Lung (tissue), 11 donors: ENCODE measurements at regions not wholly inside any gene's neighbourhood (a gene's known extent, or its start where the extent isn't known, plus 50 kb on each side); places are given as distances from the start of the nearest gene placed in this dataset.

ENCODE experiments used
- ATAC-seq: fragments of 200-7000 bp; cut with Tn5 transposase; one replicate; pipeline ENCODE4 v1.9.1; 2020; ENCODE audit warnings: moderate number of reproducible peaks; ENCODE audit not compliant: insufficient read depth, low FRiP score
- DNase-seq, 3 donors: peaks; one replicate each; pipeline ENCODE4 v3.0.0-alpha.2; 2013 to 2017
- H3K27ac ChIP-seq, 2 donors: one replicate each; pipeline ENCODE4 v1.5.1; 2013; ENCODE audit warnings: mild to moderate bottlenecking in 2 of 2, moderate library complexity in 2 of 2, control low read depth in 1 of 2, inconsistent platforms in 1 of 2, low read depth in 1 of 2, low read length in 1 of 2
- H3K27me3 ChIP-seq, 3 donors: one replicate each; pipeline ENCODE4 v1.5.1; 2013; ENCODE audit warnings: low read length in 2 of 3; ENCODE audit not compliant: control insufficient read depth in 3 of 3, insufficient read depth in 3 of 3
- H3K36me3 ChIP-seq, 4 donors: one replicate each; pipeline ENCODE4 v1.5.1; 2013; ENCODE audit warnings: low read length in 4 of 4, mild to moderate bottlenecking in 1 of 4, moderate library complexity in 1 of 4; ENCODE audit not compliant: control insufficient read depth in 4 of 4, insufficient read depth in 4 of 4
- H3K4me1 ChIP-seq, 5 donors: one replicate each; pipeline ENCODE4 v1.5.1; 2013; ENCODE audit warnings: low read length in 5 of 5, mild to moderate bottlenecking in 2 of 5, moderate library complexity in 1 of 5; ENCODE audit not compliant: control insufficient read depth in 5 of 5, insufficient read depth in 5 of 5
- H3K4me3 ChIP-seq: one replicate; pipeline ENCODE4 v1.5.1; 2013; ENCODE audit warnings: mild to moderate bottlenecking, control low read depth, moderate library complexity
- H3K9ac ChIP-seq, 2 donors: one replicate each; pipeline ENCODE4 v1.5.1; 2013; ENCODE audit warnings: low read length in 2 of 2, control low read depth in 1 of 2; ENCODE audit not compliant: insufficient read depth in 1 of 2
- H3K9me3 ChIP-seq, 4 donors: one replicate each; pipeline ENCODE4 v1.5.1; 2013; ENCODE audit warnings: low read length in 3 of 4, mild to moderate bottlenecking in 1 of 4, moderate library complexity in 1 of 4; ENCODE audit not compliant: control insufficient read depth in 4 of 4, insufficient read depth in 3 of 4
- CTCF ChIP-seq: IDR thresholded peaks from 2 replicates; pipeline ENCODE4 v1.5.1; 2012; ENCODE audit warnings: mild to moderate bottlenecking; ENCODE audit errors: control extremely low read depth, extremely low read depth
- WGBS, 2 donors: extraction: QIAGEN DNeasy Blood & Tissue Kit; methylation state at CpG; one replicate each; pipeline ENCODE4 v1.1.7; 2013; 5-methylcytosine and 5-hydroxymethylcytosine counted together
- donor health status: control.
- donor health status: control.
- donor health status: Bipolar disorder and iron deficiency.
- donor health status: healthy.
- donor health status: DM: yes; HTN: yes; CAD: no.

GRCh38 chr4:128481752-128482480 lies 194.3 kb upstream of the PGRMC2 start:
- WGBS, 2 donors = 90 to 92% methylated on average over 1 of the region's 1 CpG
- no peak for TF ChIP-seq CTCF
- no peaks in the 10 kb centered on the region for H3K36me3 ChIP-seq
- ATAC-seq (no peak), DNase-seq (no peak)
- no peak overlapping the region for H3K4me3 ChIP-seq
- no peak overlapping the region for H3K27ac ChIP-seq
- H3K4me1 ChIP-seq = no peaks in the 10 kb centered on the region
- H3K9ac ChIP-seq = no peak overlapping the region
- no peaks in the 10 kb centered on the region for H3K9me3 ChIP-seq
- H3K27me3 ChIP-seq = no peaks in the 10 kb centered on the region

GRCh38 chr4:128480945-128481344 lies 193.3 kb upstream of the PGRMC2 start:
- H3K36me3 ChIP-seq = no peaks in the 10 kb centered on the region
- 93 to 98% methylated on average over 1 of the region's 1 CpG for WGBS, 2 donors
- H3K4me1 ChIP-seq = no peaks in the 10 kb centered on the region
- ATAC-seq (no peak), DNase-seq (no peak)
- H3K27me3 ChIP-seq = no peaks in the 10 kb centered on the region
- H3K9ac ChIP-seq = no peak overlapping the region
- no peak overlapping the region for H3K27ac ChIP-seq
- TF ChIP-seq CTCF = no peak
- no peak overlapping the region for H3K4me3 ChIP-seq
- H3K9me3 ChIP-seq = no peaks in the 10 kb centered on the region

GRCh38 chr4:128477540-128477939 lies 189.9 kb upstream of the PGRMC2 start:
- Histone ChIP-seq H3K9ac (no peak overlapping the region), H3K36me3 (no peaks in the 10 kb centered on the region), H3K27ac (no peak overlapping the region), H3K4me3 (no peak overlapping the region), H3K27me3 (no peaks in the 10 kb centered on the region), H3K9me3 (no peaks in the 10 kb centered on the region), H3K4me1 (no peaks in the 10 kb centered on the region)
- ATAC-seq (no peak), DNase-seq (peak in 1 of 3 donors; percentile 25)
- TF ChIP-seq CTCF = no peak
- WGBS, 2 donors = 40 to 70% methylated on average over 4 of the region's 4 CpGs

- DNase-seq (no peak), ATAC-seq (no peak)
- no peaks in the 10 kb centered on the region for H3K9me3 ChIP-seq
- H3K27ac ChIP-seq = no peak overlapping the region
- no peak overlapping the region for H3K9ac ChIP-seq
- peaks cover 0 to 1% (median 0%) of the 10 kb centered on the region in 5 donors for H3K4me1 ChIP-seq
- no peaks in the 10 kb centered on the region for H3K27me3 ChIP-seq
- 83 to 93% methylated on average over 1 of the region's 1 CpG for whole genome bisulfite sequencing, 2 donors
- no peak for TF ChIP-seq CTCF
- no peak overlapping the region for H3K4me3 ChIP-seq
- H3K36me3 ChIP-seq = no peaks in the 10 kb centered on the region
Observed at GRCh38 chr4:128475597-128475996, 188.0 kb upstream of the PGRMC2 start.
